NCI-H748 (cell line): ENCODE measurements at regions not wholly inside any gene's neighbourhood (a gene's known extent, or its start where the extent isn't known, plus 50 kb on each side); places are given as distances from the start of the nearest gene placed in this dataset.
A peak's percentile ranks its signal among the peaks of the same experiment; 100 is the strongest.

Experiments
- DNase-seq: peaks from one replicate; lab custom pipeline; 2025; ENCODE audit not compliant: unreplicated experiment; lab: John Stamatoyannopoulos, UW

- DNase-seq: no peak
Observed at GRCh38 chr12:88957358-88957757, 377.1 kb upstream of the KITLG start.

GRCh38 chr12:88955531-88955930, 375.3 kb upstream of the KITLG start:
- DNase-seq: no peak

GRCh38 chr12:88953029-88953586, 372.8 kb upstream of the KITLG start:
- DNase-seq: no peak

DNA sequence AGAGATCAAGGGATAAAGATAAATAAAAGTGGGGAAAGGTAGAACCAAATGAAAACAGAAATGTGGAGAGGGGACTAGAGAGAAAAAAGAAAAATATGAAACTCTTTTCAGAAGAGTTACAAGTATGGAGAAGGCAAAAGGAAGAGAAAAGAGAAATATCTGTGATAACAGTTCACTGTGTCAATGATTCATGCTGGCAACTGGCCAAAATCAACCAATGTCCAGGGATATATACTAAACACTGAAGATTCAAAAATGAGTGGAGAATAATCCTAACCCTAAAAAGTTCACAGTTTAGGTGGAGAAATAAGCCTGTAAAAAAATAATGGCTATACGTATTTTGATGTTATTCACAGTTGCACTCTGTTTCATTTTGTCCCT, 372.3 kb upstream of the KITLG start:
- DNase-seq: peak; percentile 71

- DNase-seq: no peak
Observed at GRCh38 chr12:88951860-88952561, 371.7 kb upstream of the KITLG start.

GRCh38 chr12:88951177-88951576, 370.9 kb upstream of the KITLG start:
- DNase-seq: peak; percentile 52

- DNase-seq: peak; percentile 74
Observed at GRCh38 chr12:88947486-88948043, 367.3 kb upstream of the KITLG start.

GRCh38 chr12:88946372-88946997, 366.2 kb upstream of the KITLG start:
- DNase-seq: no peak

DNA sequence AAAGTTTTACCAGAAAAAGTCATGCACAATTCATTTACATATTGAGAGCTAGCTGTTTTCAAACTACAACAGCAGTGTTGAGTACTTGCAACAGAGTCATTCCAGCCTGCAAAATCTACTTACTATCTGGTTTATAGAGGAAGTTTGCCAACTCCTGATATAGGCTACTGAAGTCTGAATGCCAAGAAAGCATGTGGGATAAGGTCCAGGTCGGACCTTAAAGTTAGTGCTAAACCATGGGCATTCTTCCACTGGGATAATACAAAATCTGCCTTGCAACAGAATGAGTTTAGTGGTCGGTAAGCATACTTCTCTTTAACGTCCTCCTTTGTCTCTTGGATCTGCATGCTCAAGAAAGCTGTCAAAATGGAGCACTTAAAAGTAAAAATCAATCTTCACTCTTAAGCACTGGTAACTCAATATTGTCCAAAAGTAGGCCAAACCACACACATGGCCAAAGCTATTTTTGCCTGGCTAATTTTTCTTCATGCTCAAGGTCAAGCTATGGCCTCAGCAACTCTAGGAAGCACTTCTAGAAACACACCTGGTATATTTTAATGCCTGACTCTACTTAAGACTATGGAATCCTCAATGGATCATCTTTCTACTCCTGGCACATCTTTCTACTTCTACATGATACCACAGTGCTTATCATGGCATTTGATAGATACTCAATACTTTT, 364.9 kb upstream of the KITLG start:
- DNase-seq: no peak

DNA sequence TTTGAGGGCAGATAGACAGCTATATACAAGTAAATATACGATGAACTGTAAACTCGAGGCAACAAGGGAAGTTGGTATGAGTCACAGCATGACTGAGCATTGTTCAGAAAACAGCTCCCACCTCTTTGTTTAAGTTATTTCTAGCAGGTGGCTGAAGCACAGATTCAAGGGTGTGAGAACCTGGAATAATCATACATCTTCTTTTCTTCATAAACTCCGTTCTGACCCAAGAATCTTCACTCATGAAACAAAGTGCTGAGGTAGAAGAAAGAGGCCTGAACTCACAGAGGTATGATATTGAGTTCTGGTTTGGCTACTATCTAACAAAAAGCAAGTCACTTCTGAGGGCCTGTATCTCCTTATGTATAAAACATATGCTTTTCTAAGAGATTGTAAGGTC, 364.1 kb upstream of the KITLG start:
- no peak for DNase-seq

DNA sequence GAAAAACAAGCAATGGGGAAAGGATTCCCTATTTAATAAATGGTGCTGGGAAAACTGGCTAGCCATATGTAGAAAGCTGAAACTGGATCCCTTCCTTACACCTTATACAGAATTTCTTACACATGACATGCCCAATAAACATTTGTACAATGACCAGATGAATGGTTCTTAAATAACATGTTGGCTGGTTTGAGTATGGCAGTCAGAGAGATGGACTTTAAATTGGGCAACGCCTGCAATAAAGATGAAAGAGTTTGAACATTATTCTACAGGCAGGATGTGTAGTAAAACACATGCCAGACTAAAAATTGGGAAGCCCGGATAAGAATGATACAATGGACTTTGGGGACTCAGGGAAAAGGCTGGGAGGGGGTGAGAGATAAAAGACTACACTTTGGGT, 360.6 kb upstream of the KITLG start:
- DNase-seq: no peak

DNA sequence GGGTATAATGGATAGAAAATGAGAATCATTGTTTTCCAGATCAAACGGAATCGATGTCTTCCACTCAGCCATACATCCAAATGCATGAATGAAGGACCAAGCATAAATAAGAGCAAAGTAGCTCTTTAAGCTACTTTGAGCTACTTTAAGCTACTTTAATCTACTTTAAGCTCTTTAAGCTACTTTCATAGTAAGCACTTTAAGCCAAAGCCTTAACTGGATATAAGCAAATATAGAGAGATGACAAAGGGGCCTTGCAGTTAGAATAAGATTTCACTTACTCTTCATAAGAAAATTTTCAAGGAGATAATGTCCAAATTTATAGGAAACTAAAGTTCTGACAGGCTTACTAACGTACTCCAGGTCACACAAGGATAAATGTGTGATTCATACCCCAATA, 355.6 kb upstream of the KITLG start:
- DNase-seq: no peak

GRCh38 chr12:88934163-88934747, 354.0 kb upstream of the KITLG start:
- no peak for DNase-seq

DNA sequence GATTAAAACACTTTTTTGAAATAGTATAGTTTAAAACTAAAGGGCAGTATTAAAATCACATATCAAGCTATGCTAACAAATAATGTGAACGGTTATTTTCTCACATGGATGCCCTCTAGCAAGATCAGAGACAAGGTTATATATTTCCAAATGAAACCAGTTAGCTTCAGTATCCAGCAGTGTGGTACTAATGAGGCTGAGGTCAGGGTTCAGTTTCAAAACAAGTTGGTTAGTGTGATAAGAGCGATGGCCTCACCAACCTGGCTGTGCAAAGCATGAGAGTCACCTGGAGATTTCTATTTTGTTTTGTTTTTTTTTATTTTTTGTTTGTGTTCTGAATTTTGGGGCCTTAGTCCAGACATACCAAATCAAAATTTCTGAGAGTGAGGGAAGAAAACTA, 352.2 kb upstream of the KITLG start:
- no peak for DNase-seq

DNA sequence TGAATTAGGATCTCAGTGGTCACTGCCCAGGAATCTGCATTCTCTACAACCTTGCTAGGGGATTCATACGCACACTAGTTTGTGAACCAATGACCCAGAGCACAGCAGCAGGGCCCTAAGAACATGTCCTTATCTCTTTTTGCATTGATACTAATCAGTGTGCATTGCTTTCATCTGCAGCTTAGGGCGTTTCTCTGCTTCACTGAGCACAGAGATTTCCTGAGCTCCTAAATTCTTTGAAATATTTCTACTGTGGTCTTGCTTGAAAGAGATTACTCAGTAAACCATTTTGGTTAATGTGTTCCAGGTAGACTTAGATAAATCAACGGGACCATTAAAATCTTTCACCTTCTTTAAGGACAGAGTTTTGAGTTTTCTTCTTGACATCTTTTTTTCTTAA, 351.3 kb upstream of the KITLG start:
- no peak for DNase-seq

DNA sequence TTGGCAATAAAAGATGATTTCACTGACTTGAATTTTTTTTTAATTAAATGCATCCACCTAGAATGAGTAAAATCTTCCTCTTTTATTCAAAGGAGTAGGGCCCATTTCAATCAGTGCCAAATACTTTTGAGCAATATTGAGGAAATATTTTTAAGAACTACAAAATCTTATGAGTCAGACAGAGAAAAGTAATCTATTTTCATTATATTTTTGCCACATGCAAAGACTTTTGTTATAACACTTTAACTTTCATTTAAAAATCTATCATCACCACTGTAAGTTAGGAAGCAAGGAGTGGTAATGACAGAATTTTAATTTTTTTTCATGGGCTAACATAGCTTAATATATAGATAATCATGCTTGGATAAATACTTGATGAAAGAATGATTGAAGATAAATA, 345.2 kb upstream of the KITLG start:
- DNase-seq: no peak

DNA sequence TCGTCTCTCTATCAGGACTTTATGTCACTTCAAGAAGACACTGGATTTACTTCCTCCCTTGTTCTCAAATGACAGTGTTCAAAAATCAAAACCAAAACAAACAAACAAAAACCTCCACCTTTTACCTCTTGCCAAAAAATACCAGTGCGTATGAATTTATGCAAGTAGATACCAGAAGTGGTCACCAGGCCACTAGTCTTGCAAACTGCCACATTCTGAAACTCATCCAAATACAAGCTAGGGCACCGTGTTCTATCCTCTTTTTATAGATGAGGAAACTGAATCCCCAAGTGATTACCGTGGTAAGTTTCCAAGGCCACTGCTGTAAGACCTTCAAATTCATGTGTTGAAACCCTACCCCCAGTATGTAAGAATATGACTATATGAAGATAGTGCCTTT, 343.9 kb upstream of the KITLG start:
- DNase-seq: no peak

- DNase-seq: no peak
Observed at GRCh38 chr12:88923631-88924030, 343.4 kb upstream of the KITLG start.

- DNase-seq: no peak
Observed at GRCh38 chr12:88922816-88923215, 342.5 kb upstream of the KITLG start.

- no peak for DNase-seq
Observed at GRCh38 chr12:88921890-88922532, 341.7 kb upstream of the KITLG start.

- no peak for DNase-seq
Observed at GRCh38 chr12:88921434-88921833, 341.2 kb upstream of the KITLG start.
